GM13976 (cell line): ENCODE measurements at regions not wholly inside any gene's neighbourhood (a gene's known extent, or its start where the extent isn't known, plus 50 kb on each side); places are given as distances from the start of the nearest gene placed in this dataset.

ENCODE experiments used
- DNase-seq: peaks from one replicate; pipeline ENCODE4 v3.0.0; 2012; ENCODE audit warnings: low spot score
- CTCF ChIP-seq: IDR thresholded peaks from 2 replicates; pipeline ENCODE4 v1.5.1; 2012; ENCODE audit warnings: borderline replicate concordance, mild to moderate bottlenecking; ENCODE audit not compliant: insufficient read depth; ENCODE audit errors: extremely low read depth, missing control alignments, control extremely low read depth
- in situ Hi-C: fragments of 300-500 bp; cut with MboI; formaldehyde crosslinking; loops from one replicate; pipeline ENCODE4 v1.12.0; 2022; ENCODE audit warnings: low sequenced_read_pairs, mixed read lengths, inconsistent platforms; ENCODE audit not compliant: unreplicated experiment

- TF ChIP-seq CTCF = no peak
- in situ Hi-C loops = loop anchor here (10.0 kb wide), 1 partner anchor 93 kb away; no protein-coding TSS in a partner anchor
- no peak for DNase-seq
Observed at GRCh38 chr9:130772185-130772584, 62.9 kb upstream of the ABL1 start.

GRCh38 chr9:130774183-130774582 is 60.9 kb upstream of the ABL1 start:
- TF ChIP-seq CTCF = no peak
- no peak for DNase-seq
- in situ Hi-C loops = loop anchor here (10.0 kb wide), 1 partner anchor 91 kb away; no protein-coding TSS in a partner anchor

- in situ Hi-C loops = loop anchor here (10.0 kb wide), 1 partner anchor 89 kb away; no protein-coding TSS in a partner anchor
- no peak for TF ChIP-seq CTCF
Observed at GRCh38 chr9:130775336-130775991, 59.6 kb upstream of the ABL1 start.

GRCh38 chr9:130779153-130779855 is 55.8 kb upstream of the ABL1 start:
- TF ChIP-seq CTCF = no peak
- in situ Hi-C loops = loop anchor here (10.0 kb wide), 1 partner anchor 85 kb away; no protein-coding TSS in a partner anchor
- no peak for DNase-seq

More at GRCh38 chr9:130775336-130775991, 59.6 kb upstream of the ABL1 start:
- DNase-seq = no peak

GRCh38 chr9:130780415-130780814 is 54.6 kb upstream of the ABL1 start:
- TF ChIP-seq CTCF = no peak
- in situ Hi-C loops = no loop called here
- DNase-seq = no peak

GRCh38 chr9:130780865-130781504 is 54.1 kb upstream of the ABL1 start:
- no peak for TF ChIP-seq CTCF
- in situ Hi-C loops = no loop called here
- no peak for DNase-seq
